RPMI7951 (cell line): ENCODE measurements at regions not wholly inside any gene's neighbourhood (a gene's known extent, or its start where the extent isn't known, plus 50 kb on each side); places are given as distances from the start of the nearest gene placed in this dataset.
"Not testable (repeated sequence)": the region's sequence is repeated elsewhere in the genome, so short reads cannot be mapped to it uniquely, and the experiment has no call there.

Experiments
- DNase-seq: peaks from one replicate; pipeline ENCODE4 v3.0.0-alpha.2; 2012; ENCODE audit warnings: low read depth

DNA sequence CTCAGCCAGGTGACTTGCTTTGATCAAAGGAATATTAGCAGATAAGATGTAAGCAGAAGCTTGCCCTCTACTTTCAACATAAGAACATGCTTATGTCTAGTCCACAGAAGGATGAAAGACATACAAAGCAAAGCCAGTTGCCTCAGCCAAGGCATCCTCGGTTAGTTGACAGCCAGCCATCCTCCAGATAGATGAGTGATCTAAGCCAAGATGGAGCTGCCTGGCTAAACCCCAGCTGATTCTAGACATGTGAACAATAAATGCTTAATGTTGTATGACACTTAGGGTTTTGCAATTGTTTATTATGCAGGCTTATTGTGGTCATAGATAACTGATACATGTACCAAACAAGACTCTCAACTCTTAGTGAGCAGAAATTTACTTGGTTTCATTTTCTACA lies 157.6 kb upstream of the TMTC2 start:
- DNase-seq: no peak

DNA sequence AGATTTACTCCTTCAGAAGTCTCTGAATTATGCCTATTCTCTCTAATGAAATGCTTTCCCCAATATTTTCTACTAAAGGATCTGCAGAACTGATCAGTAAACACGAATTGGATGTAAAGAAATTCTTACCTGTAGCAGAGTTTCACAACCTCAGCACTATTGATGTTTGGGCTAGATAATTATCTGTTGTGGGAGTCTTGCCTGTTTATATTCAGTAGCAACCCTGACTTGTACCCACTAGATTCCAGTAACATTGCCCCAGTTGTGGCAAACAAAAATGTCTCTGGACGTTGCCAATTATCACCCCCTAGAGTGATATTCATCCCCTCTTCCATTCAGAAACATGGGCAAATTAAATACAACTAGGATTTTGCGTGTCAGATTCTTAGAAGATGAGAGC lies 156.8 kb upstream of the TMTC2 start:
- DNase-seq: no peak

DNA sequence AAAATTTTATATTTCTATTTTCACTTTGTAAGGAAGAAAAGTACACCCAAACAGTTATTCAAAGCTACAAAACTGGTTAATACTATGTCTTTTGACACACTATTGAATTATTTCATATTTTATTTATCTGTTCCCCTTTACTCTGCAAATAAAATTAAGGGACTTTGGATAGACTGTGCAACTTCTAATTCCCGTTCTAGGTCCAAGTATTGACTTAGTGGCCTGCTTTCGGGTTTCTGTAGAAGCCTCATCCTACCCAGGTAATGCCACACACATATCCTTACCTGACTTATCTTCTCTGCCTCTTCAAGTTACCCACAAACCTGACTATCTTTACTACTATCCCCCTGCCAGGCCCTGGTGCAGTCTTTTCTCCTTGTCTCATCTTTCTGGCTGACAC lies 156.3 kb upstream of the TMTC2 start:
- no peak for DNase-seq

- DNase-seq: no peak
These were observed 153.4 kb upstream of the TMTC2 start for GRCh38 chr12:82533341-82533740.

DNA sequence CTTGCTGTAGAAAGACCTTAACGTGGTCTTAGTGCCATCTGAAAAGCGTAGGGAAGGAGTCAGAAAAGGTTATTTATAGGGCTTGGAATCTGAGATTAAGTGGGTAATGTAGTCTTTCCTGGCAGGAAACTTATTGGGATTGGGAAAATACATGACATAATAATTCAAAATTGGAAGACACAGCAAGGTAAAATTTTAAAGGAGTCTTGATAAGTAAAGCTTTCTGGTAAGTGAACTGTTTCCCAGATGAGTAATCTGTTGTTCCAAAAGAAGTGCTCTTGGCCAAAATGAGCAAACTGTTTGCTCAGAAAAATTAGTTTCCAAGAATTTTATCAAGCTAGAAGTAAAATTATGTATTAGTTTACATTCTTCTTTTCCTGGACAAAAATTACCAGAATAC lies 149.3 kb upstream of the TMTC2 start:
- no peak for DNase-seq

- peak; percentile 3 for DNase-seq
These were observed 132.2 kb upstream of the TMTC2 start for GRCh38 chr12:82554529-82554928.

DNA sequence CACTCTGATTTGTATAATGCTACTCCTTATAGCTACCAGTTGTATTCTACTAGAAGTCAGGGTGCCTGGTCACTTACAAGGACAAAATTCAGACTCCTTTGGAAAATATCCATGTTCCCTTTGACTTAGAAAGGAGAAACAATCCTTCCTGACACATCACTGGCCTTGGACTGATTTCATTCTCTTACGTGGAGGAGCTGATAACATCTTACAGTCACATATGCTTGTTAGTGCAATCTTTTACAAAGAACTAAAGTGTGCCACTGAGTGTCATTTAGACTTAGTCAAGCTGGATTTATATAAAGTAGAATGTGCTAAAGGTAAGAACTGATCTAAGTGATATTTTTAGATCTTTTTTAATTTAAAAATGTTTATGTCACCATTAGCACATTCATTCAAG lies 131.0 kb upstream of the TMTC2 start:
- no peak for DNase-seq

DNA sequence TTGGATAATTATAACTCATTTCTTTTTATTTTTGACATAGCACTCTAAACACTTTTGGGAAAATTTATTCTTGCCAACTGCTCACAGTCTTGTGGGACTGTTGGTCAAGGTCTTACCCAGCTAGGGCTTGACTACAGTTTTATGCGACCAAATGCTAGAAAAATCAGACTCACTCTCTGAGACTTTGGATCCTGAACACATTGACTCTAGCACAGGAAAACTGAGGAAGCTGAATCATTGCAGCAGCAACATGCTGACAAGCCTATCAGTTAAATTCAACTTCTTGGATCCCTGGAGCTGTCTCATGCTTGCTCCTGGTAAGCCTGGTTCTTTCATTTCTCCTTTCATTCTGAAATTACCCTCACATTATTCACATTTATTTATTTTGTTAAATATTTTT lies 120.7 kb upstream of the TMTC2 start:
- DNase-seq: no peak

GRCh38 chr12:82567688-82568087 lies 119.0 kb upstream of the TMTC2 start:
- DNase-seq: no peak

- DNase-seq: no peak
These were observed 112.5 kb upstream of the TMTC2 start for GRCh38 chr12:82574191-82574590.

DNA sequence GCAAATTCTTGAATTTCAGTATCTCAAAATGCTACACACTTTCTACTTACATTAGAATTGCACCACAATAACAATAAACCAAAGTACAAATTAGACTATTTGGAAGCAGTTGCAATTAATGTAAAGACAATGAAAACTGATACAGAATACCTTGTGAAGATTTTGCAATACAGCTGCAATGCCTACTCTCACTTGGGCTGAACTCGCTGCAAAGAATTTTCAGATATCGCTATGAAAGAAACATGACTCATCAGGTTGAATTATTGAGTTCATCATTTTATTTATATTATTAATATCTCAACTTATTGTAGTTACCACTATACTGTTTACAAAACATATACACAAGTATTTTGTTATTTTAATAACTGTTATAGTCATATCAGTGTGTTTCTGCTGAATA lies 108.0 kb upstream of the TMTC2 start:
- no peak for DNase-seq

DNA sequence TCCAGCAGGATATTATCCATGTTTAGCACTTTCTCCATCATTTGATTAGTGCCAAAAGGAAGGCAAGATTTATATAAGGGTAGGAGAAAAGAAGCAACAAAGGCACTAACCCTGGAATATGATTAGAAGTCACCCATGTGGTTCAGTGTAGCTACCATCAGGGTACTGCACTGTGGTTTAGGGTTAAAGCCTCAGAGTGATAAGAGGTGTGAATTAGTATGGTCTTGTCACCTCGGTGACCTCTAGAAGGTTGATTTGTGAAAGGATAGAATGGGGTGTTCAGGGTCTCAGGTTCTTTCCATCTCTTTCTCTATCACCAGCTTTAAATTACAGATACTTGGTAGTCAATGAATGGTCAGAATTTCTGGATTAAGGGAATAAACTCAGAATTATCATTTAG lies 103.0 kb upstream of the TMTC2 start:
- DNase-seq: no peak

GRCh38 chr12:82593143-82593542 lies 93.6 kb upstream of the TMTC2 start:
- DNase-seq: no peak

GRCh38 chr12:82593901-82594396 lies 92.8 kb upstream of the TMTC2 start:
- no peak for DNase-seq

DNA sequence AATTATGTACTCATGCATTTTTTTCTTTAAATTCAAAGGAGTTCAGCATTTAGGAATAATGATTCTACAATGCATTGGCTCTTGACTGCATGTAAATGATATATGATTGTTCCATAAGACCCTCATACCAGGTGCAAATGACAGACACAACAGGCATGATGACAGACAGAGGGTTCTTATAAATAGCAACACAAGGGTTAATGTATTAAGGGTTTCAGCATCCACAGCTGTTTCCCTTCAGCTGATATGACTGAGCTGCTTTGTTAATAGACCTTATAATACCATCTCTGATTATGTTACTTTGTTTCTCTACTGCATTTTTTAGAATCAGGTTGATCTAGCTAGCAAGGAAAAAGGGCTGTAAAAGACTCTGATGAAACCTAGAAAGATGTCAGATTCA lies 90.8 kb upstream of the TMTC2 start:
- no peak for DNase-seq

DNA sequence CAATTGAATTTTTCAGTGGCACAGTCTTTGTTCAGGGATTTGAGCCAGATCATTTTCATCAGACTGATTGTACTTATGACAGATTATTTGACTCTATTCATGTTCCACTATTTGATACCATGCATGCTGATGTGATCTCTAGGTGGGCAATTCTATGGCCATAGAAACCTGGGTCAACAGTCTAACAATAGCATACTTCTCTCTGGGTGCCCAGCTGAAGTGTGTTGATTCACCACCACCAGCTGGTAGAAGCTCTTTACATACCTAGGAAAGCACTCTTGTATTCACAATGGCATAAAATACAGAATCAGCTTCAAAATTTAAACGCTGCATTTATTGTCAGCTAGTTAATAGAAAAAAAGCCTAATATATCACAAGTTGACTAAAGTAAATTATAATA lies 90.2 kb upstream of the TMTC2 start:
- DNase-seq: no peak

DNA sequence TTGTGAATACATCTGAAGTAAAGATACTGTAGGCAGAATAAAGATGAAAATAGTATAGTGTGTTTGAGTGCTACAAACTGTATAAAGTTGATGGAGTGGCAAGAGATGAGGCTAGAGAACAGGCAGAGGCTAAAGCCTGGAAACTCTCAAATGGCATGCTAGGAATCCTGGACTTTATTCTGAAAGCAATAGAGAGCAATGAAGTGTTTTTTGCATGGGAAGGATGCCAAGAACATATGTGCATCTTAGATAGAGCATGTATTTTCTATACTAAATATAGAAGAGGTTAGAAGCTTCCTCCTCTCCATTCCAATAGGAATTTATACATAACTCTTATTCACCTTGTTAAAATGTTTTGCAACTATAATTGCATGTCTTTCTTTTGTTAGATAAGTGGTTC lies 86.3 kb upstream of the TMTC2 start:
- no peak for DNase-seq

- not testable (repeated sequence) for DNase-seq
These were observed 83.1 kb upstream of the TMTC2 start for GRCh38 chr12:82603647-82604046.

GRCh38 chr12:82605115-82605514 lies 81.6 kb upstream of the TMTC2 start:
- no peak for DNase-seq

DNA sequence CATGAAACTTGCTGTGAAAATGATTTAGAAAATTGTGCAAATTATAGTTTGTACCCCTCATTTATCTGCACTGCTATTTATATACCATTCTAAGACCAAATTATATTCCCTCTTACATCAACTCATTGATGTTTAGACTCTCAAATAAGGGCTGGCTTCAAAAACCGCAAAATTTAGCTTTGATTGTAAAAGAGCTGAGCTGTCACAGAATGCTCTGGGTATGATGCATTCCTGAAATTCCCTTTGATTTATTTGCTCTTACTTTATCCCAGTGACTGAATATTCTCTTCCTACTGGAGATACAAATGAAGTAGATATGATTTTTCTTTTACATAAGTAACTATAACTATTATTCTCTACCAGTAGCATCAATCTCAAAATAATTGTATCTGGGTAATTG lies 78.0 kb upstream of the TMTC2 start:
- no peak for DNase-seq

DNA sequence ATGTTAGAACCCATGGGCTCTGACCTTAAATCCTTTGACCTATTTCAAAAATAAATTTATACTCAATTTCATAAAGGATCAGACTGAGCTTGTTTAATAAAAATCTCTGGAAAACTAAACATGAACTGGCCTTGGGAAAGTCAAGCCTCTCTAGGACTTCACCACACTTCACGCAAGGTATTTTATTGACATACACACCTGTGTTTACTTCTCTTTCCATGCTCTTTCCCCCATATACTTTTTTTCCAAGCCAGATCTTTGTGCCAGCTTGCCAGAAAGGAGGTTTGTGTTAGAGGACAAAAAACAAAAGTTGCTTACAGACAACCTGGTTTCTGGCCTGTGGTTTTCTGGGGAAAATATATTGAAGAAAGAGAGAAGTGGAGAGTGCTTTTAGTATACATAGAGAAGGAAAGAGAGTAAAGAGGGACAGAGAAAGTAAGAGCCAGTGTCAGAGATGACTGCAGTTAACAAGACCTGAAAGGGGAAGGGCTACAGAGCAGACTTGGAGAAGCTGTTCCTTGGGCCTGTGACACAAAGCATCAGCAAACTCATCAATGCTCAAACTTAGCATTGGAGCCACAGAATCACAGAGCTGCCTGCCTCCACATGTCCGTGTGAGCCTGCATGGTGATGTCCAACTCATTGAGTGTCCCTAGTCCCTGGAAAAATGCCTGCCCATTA lies 77.3 kb upstream of the TMTC2 start:
- DNase-seq: no peak

GRCh38 chr12:82619644-82620043 lies 67.1 kb upstream of the TMTC2 start:
- DNase-seq: no peak

- no peak for DNase-seq
These were observed 65.8 kb upstream of the TMTC2 start for GRCh38 chr12:82620917-82621316.

GRCh38 chr12:82625523-82625922 lies 61.2 kb upstream of the TMTC2 start:
- DNase-seq: no peak
